ENCODE measurements at regions not wholly inside any gene's neighbourhood (a gene's known extent, or its start where the extent isn't known, plus 50 kb on each side); places are given as distances from the start of the nearest gene placed in this dataset.

DNA sequence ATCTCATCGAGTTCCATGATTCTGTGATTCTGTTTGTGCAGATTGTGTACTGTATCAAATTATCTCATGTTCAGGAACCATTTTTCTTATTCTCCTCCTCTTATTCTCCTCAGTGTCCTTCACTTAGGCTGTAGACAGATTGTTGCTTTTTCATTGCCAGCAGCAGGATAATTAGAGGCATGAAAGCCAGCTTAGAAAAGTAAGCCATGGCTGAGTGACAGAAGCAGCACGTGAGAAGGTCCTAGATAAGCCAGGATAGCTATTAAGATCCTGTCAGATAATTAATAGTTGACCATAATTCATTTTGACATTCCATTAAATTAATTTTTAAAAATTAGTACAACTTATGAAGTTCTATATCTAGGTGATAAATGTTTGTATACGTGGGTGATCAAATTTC lies 60.8 kb upstream of the PRKACB start:
- peaks cover 64% of the 10 kb centered on the region for H3K79me2 ChIP-seq (ENCODE audit: insufficient read depth)
- ChIA-PET CTCF (interaction anchor here (1.0 kb wide), 1 partner anchor 670 kb away, joined by 3 read pairs; no protein-coding TSS in a partner anchor), POLR2A (no interaction called here)
- H3K9me3 ChIP-seq = no peaks in the 10 kb centered on the region
- H4K20me1 ChIP-seq (ENCODE audit: insufficient read depth) = no peaks in the 10 kb centered on the region
- H3K9me2 ChIP-seq = no peaks in the 10 kb centered on the region
- H3K4me3 ChIP-seq (ENCODE audit: low read depth in 2 of 2, low read length in 1 of 2) = no peak overlapping the region
- no peaks in the 10 kb centered on the region for H3F3A ChIP-seq (replicated peaks; ENCODE audit: insufficient read depth)
- H2AFZ ChIP-seq (ENCODE audit: low read depth) = no peak overlapping the region
- no peaks in the 10 kb centered on the region; a peak in 2 of 4 replicates for H3K4me1 ChIP-seq (ENCODE audit: control insufficient read depth in 1 of 2, insufficient read depth in 2 of 2, low read depth in 1 of 2, low read length in 1 of 2)
- peak; percentile 9 for DNase-seq
- 81% methylated on average over 3 of the region's 3 CpGs for WGBS (ENCODE audit: low lambda C conversion rate)
- no peak overlapping the region for H3K9ac ChIP-seq
- peaks cover 0 to 9% of the 10 kb centered on the region in 2 experiments for H3K36me3 ChIP-seq (replicated peaks in 1 of 2; ENCODE audit: control insufficient read depth in 1 of 2, insufficient read depth in 2 of 2, low read length in 1 of 2)
- H3K27me3 ChIP-seq (ENCODE audit: insufficient read depth) = no peaks in the 10 kb centered on the region
- H3K4me2 ChIP-seq = no peak overlapping the region
- TF ChIP-seq, protein P1, sequence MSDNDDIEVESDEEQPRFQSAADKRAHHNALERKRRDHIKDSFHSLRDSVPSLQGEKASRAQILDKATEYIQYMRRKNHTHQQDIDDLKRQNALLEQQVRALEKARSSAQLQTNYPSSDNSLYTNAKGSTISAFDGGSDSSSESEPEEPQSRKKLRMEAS (IDR thresholded peaks at IDR 0.05; ENCODE audit: low read depth) = no peak
- TF ChIP-seq, protein P2, sequence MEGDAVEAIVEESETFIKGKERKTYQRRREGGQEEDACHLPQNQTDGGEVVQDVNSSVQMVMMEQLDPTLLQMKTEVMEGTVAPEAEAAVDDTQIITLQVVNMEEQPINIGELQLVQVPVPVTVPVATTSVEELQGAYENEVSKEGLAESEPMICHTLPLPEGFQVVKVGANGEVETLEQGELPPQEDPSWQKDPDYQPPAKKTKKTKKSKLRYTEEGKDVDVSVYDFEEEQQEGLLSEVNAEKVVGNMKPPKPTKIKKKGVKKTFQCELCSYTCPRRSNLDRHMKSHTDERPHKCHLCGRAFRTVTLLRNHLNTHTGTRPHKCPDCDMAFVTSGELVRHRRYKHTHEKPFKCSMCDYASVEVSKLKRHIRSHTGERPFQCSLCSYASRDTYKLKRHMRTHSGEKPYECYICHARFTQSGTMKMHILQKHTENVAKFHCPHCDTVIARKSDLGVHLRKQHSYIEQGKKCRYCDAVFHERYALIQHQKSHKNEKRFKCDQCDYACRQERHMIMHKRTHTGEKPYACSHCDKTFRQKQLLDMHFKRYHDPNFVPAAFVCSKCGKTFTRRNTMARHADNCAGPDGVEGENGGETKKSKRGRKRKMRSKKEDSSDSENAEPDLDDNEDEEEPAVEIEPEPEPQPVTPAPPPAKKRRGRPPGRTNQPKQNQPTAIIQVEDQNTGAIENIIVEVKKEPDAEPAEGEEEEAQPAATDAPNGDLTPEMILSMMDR (IDR thresholded peaks at IDR 0.05) = no peak
- TF ChIP-seq NFIC (IDR thresholded peaks at IDR 0.05; ENCODE audit: borderline replicate concordance) (no peak), POLR2AphosphoS5 (IDR thresholded peaks at IDR 0.05; ENCODE audit: low read depth, low read length) (no peak), RAD21 (IDR thresholded peaks at IDR 0.05; ENCODE audit: low read length) (no peak)
- TF ChIP-seq, protein P3, sequence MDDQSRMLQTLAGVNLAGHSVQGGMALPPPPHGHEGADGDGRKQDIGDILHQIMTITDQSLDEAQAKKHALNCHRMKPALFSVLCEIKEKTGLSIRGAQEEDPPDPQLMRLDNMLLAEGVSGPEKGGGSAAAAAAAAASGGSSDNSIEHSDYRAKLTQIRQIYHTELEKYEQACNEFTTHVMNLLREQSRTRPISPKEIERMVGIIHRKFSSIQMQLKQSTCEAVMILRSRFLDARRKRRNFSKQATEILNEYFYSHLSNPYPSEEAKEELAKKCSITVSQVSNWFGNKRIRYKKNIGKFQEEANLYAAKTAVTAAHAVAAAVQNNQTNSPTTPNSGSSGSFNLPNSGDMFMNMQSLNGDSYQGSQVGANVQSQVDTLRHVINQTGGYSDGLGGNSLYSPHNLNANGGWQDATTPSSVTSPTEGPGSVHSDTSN (IDR thresholded peaks at IDR 0.05) = no peak
- no peak overlapping the region for H3K27ac ChIP-seq (ENCODE audit: low read depth in 2 of 2, low read length in 1 of 2)

DNA sequence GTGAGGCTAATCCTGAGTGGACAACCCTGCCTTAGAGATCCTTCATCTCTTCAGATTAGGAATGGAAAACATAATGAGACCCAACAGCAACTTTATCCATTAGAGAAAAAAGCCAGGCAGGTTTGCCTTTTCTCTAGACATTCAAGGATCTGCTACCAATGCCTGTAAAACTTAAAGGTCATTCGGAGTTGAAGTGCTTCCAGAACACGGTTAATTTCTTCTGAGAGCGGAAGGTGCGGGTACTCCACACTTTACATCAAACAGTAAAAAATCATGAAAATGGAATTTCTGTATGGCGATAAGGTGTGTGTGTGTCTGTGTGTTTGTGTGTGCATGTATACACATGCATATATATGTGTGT lies 65.2 kb upstream of the PRKACB start:
- Histone ChIP-seq H3K4me2 (peak overlapping the region; percentile 79), H3F3A (replicated peaks; ENCODE audit: insufficient read depth) (peaks cover 7% of the 10 kb centered on the region), H4K20me1 (ENCODE audit: insufficient read depth) (no peaks in the 10 kb centered on the region), H3K79me2 (ENCODE audit: insufficient read depth) (peaks cover 57% of the 10 kb centered on the region), H3K27ac (ENCODE audit: low read depth in 2 of 2, low read length in 1 of 2) (peak overlapping the region; percentile 87 to 91; a peak in 3 of 4 replicates), H2AFZ (ENCODE audit: low read depth) (peak overlapping the region; percentile 88; the same call in 1 of the 2 replicates), H3K4me1 (ENCODE audit: control insufficient read depth in 1 of 2, insufficient read depth in 2 of 2, low read depth in 1 of 2, low read length in 1 of 2) (peaks cover 0 to 8% of the 10 kb centered on the region in 2 experiments; a peak in 2 of 4 replicates), H3K9me3 (no peaks in the 10 kb centered on the region), H3K36me3 (replicated peaks in 1 of 2; ENCODE audit: control insufficient read depth in 1 of 2, insufficient read depth in 2 of 2, low read length in 1 of 2) (peaks cover 0 to 15% of the 10 kb centered on the region in 2 experiments), H3K9me2 (no peaks in the 10 kb centered on the region), H3K4me3 (ENCODE audit: low read depth in 2 of 2, low read length in 1 of 2) (peak overlapping the region; percentile 77 to 94), H3K27me3 (ENCODE audit: insufficient read depth) (no peaks in the 10 kb centered on the region), H3K9ac (peak overlapping the region; percentile 92)
- DNase-seq = no peak
- CTCF ChIA-PET = interaction anchor here (1.6 to 2.0 kb wide), 3 partner anchors 11 to 693 kb away, joined by 4 to 7 read pairs (median 6); no protein-coding TSS in a partner anchor
- TF ChIP-seq, protein P1 (IDR thresholded peaks at IDR 0.05; ENCODE audit: low read depth) = no peak
- TF ChIP-seq, protein P2 (IDR thresholded peaks at IDR 0.05) = no peak
- no peak for TF ChIP-seq TCF12 (IDR thresholded peaks at IDR 0.05)
- TF ChIP-seq RAD21 (IDR thresholded peaks at IDR 0.05; ENCODE audit: low read length) = no peak
- TF ChIP-seq RCOR1 (IDR thresholded peaks at IDR 0.05; ENCODE audit: low read length) = no peak
- TF ChIP-seq TEAD4 (IDR thresholded peaks at IDR 0.05; ENCODE audit: borderline replicate concordance, insufficient read depth) = no peak
- no peak for TF ChIP-seq YY1 (IDR thresholded peaks at IDR 0.05; ENCODE audit: low read depth)
- TF ChIP-seq EP300 (IDR thresholded peaks at IDR 0.05; ENCODE audit: borderline replicate concordance in 1 of 2, low read depth in 1 of 2, low read length in 1 of 2) = no peak
- TF ChIP-seq, protein P4, sequence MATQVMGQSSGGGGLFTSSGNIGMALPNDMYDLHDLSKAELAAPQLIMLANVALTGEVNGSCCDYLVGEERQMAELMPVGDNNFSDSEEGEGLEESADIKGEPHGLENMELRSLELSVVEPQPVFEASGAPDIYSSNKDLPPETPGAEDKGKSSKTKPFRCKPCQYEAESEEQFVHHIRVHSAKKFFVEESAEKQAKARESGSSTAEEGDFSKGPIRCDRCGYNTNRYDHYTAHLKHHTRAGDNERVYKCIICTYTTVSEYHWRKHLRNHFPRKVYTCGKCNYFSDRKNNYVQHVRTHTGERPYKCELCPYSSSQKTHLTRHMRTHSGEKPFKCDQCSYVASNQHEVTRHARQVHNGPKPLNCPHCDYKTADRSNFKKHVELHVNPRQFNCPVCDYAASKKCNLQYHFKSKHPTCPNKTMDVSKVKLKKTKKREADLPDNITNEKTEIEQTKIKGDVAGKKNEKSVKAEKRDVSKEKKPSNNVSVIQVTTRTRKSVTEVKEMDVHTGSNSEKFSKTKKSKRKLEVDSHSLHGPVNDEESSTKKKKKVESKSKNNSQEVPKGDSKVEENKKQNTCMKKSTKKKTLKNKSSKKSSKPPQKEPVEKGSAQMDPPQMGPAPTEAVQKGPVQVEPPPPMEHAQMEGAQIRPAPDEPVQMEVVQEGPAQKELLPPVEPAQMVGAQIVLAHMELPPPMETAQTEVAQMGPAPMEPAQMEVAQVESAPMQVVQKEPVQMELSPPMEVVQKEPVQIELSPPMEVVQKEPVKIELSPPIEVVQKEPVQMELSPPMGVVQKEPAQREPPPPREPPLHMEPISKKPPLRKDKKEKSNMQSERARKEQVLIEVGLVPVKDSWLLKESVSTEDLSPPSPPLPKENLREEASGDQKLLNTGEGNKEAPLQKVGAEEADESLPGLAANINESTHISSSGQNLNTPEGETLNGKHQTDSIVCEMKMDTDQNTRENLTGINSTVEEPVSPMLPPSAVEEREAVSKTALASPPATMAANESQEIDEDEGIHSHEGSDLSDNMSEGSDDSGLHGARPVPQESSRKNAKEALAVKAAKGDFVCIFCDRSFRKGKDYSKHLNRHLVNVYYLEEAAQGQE (IDR thresholded peaks at IDR 0.05; ENCODE audit: low read depth, low read length) = no peak
- TF ChIP-seq, protein P5, sequence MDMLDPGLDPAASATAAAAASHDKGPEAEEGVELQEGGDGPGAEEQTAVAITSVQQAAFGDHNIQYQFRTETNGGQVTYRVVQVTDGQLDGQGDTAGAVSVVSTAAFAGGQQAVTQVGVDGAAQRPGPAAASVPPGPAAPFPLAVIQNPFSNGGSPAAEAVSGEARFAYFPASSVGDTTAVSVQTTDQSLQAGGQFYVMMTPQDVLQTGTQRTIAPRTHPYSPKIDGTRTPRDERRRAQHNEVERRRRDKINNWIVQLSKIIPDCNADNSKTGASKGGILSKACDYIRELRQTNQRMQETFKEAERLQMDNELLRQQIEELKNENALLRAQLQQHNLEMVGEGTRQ (IDR thresholded peaks at IDR 0.05; ENCODE audit: borderline replicate concordance, low read depth, low read length) = no peak
- no peak for TF ChIP-seq CHD2 (IDR thresholded peaks at IDR 0.05; ENCODE audit: low read length, partially characterized antibody)
- TF ChIP-seq JUND (IDR thresholded peaks at IDR 0.05) = no peak
- TF ChIP-seq ELF1 (IDR thresholded peaks at IDR 0.05) = no peak
- TF ChIP-seq MEF2A (IDR thresholded peaks at IDR 0.05; ENCODE audit: borderline replicate concordance, low read depth) = no peak
- POLR2A ChIA-PET = no interaction called here
- WGBS (ENCODE audit: low lambda C conversion rate) = 19% methylated on average over 5 of the region's 5 CpGs
